SK-N-SH treated with all-trans-retinoic acid at 6 μM for 48 hours (cell line): ENCODE measurements at regions not wholly inside any gene's neighbourhood (a gene's known extent, or its start where the extent isn't known, plus 50 kb on each side); places are given as distances from the start of the nearest gene placed in this dataset.

Experiments used
- ESRRG ChIP-seq: fragments of 250-450 bp; sonication (Bioruptor Pico); IDR thresholded peaks from 2 replicates; pipeline ENCODE4 v1.6.1; 2021; ENCODE audit warnings: mild to moderate bottlenecking
- RARB ChIP-seq: fragments of 250-450 bp; sonication (Bioruptor Pico); IDR thresholded peaks from 2 replicates; pipeline ENCODE4 v1.8.0; 2021; ENCODE audit warnings: mild to moderate bottlenecking, moderate library complexity
- TCF4 ChIP-seq: fragments of 250-450 bp; sonication (Bioruptor Pico); IDR thresholded peaks from 2 replicates; pipeline ENCODE4 v1.8.0; 2021; ENCODE audit warnings: mild to moderate bottlenecking, moderate library complexity, borderline replicate concordance
- TOX ChIP-seq: fragments of 250-450 bp; sonication (Bioruptor Pico); IDR thresholded peaks from 2 replicates; pipeline ENCODE4 v1.8.0; 2021; ENCODE audit warnings: mild to moderate bottlenecking, moderate library complexity, borderline replicate concordance
- ZFP3 ChIP-seq: fragments of 250-450 bp; sonication (Bioruptor Pico); IDR thresholded peaks from 2 replicates; pipeline ENCODE4 v1.5.0; 2020; ENCODE audit warnings: mild to moderate bottlenecking, moderate library complexity
- ZFP30 ChIP-seq: fragments of 450-650 bp; formaldehyde crosslinking; IDR thresholded peaks from 2 replicates; pipeline ENCODE4 v1.5.0; 2022; ENCODE audit warnings: mild to moderate bottlenecking, moderate library complexity
- ZNF70 ChIP-seq: fragments of 450-650 bp; formaldehyde crosslinking; IDR thresholded peaks from 2 replicates; pipeline ENCODE4 v1.5.0; 2020; ENCODE audit warnings: mild to moderate bottlenecking, moderate library complexity
- TF ChIP-seq, protein P1 (sequence below): fragments of 250-450 bp; sonication (Bioruptor Pico); IDR thresholded peaks from 2 replicates; pipeline ENCODE4 v1.8.0; 2020; ENCODE audit warnings: mild to moderate bottlenecking, moderate library complexity, borderline replicate concordance
- TF ChIP-seq, protein P2 (sequence below): fragments of 250-450 bp; sonication (Bioruptor Pico); IDR thresholded peaks from 2 replicates; pipeline ENCODE4 v1.5.1; 2021; ENCODE audit warnings: mild to moderate bottlenecking, moderate library complexity

DNA sequence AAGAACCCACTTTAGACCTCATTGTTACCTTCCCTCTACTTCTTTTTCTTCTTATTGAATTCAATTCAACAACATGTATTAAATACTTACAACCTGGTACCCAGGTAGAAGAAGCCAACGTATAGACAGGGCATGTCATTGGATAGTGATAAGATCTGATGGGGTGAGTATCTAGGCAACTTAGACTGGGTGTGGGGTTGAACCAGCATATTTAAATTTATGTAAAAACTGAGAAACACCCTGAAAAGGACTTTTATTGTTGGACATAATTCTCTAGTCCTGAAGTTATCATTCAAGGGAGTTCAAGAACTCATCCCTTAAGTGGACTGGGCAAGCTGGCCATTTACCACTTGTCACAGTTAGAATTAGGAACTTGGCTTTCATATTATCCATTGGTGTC, 139.2 kb downstream of the ZIC5 start:
- TF ChIP-seq RARB (CRISPR knock-in tag) (no peak), TCF4 (CRISPR knock-in tag) (no peak), ESRRG (CRISPR knock-in tag) (no peak), TOX (no peak), ZFP3 (CRISPR knock-in tag) (no peak), ZFP30 (CRISPR knock-in tag) (no peak), ZNF70 (no peak)
- TF ChIP-seq, protein P1, sequence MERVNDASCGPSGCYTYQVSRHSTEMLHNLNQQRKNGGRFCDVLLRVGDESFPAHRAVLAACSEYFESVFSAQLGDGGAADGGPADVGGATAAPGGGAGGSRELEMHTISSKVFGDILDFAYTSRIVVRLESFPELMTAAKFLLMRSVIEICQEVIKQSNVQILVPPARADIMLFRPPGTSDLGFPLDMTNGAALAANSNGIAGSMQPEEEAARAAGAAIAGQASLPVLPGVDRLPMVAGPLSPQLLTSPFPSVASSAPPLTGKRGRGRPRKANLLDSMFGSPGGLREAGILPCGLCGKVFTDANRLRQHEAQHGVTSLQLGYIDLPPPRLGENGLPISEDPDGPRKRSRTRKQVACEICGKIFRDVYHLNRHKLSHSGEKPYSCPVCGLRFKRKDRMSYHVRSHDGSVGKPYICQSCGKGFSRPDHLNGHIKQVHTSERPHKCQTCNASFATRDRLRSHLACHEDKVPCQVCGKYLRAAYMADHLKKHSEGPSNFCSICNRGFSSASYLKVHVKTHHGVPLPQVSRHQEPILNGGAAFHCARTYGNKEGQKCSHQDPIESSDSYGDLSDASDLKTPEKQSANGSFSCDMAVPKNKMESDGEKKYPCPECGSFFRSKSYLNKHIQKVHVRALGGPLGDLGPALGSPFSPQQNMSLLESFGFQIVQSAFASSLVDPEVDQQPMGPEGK (CRISPR knock-in tag): no peak
- TF ChIP-seq, protein P2, sequence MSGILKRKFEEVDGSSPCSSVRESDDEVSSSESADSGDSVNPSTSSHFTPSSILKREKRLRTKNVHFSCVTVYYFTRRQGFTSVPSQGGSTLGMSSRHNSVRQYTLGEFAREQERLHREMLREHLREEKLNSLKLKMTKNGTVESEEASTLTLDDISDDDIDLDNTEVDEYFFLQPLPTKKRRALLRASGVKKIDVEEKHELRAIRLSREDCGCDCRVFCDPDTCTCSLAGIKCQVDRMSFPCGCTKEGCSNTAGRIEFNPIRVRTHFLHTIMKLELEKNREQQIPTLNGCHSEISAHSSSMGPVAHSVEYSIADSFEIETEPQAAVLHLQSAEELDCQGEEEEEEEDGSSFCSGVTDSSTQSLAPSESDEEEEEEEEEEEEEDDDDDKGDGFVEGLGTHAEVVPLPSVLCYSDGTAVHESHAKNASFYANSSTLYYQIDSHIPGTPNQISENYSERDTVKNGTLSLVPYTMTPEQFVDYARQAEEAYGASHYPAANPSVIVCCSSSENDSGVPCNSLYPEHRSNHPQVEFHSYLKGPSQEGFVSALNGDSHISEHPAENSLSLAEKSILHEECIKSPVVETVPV: no peak
